ENCODE measurements at regions not wholly inside any gene's neighbourhood (a gene's known extent, or its start where the extent isn't known, plus 50 kb on each side); places are given as distances from the start of the nearest gene placed in this dataset.

GRCh38 chr6:9464583-9464982, 950.3 kb downstream of the TFAP2A start:
- ATAC-seq: no peak
- Histone ChIP-seq H3K27ac (ENCODE audit: low read length) (no peak overlapping the region), H3K4me1 (ENCODE audit: control insufficient read depth, insufficient read depth, low read length) (no peaks in the 10 kb centered on the region), H3K4me3 (ENCODE audit: low read depth in 2 of 2, low read length in 2 of 2) (no peak overlapping the region), H3K27me3 (ENCODE audit: control insufficient read depth, insufficient read depth, low read length) (no peaks in the 10 kb centered on the region), H3K9me3 (ENCODE audit: control insufficient read depth, insufficient read depth, low read depth, low read length) (0 out of 2 replicates have a peak, but pooled peaks cover 5% of the 10 kb centered on the region), H3K36me3 (ENCODE audit: control insufficient read depth, insufficient read depth, low read length) (no peaks in the 10 kb centered on the region; the same call in 1 of the 2 replicates)
- in situ Hi-C loops (cut with HindIII; ENCODE audit: low pct_unique_long_range_greater_than_20kb, low sequenced_read_pairs): no loop called here
- ChIA-PET CTCF (no interaction called here), POLR2A (no interaction called here)
- TF ChIP-seq SIN3A (IDR thresholded peaks at IDR 0.05; ENCODE audit: borderline replicate concordance, insufficient read depth, low read depth, low read length): no peak
- no peak for TF ChIP-seq TCF7L2 (IDR thresholded peaks at IDR 0.05; ENCODE audit: low read depth, low read length)
- TF ChIP-seq POLR2AphosphoS5 (IDR thresholded peaks at IDR 0.05; ENCODE audit: low read depth, low read length): no peak
- TF ChIP-seq CTCF (IDR thresholded peaks at IDR 0.05): no peak
- TF ChIP-seq REST (IDR thresholded peaks at IDR 0.05; ENCODE audit: insufficient read depth in 1 of 2, low read depth in 2 of 2, low read length in 1 of 2): no peak
- intact Hi-C loops (cut with micrococcal nuclease; ENCODE audit: unreplicated experiment): no loop called here
- BruUV-seq (replicated peaks): no TSS peak
- DNase-seq (ENCODE audit: low read depth, low spot score): no peak

- Histone ChIP-seq H3K36me3 (ENCODE audit: control insufficient read depth, insufficient read depth, low read length) (no peaks in the 10 kb centered on the region; the same call in 1 of the 2 replicates), H3K27me3 (ENCODE audit: control insufficient read depth, insufficient read depth, low read length) (no peaks in the 10 kb centered on the region), H3K9me3 (ENCODE audit: control insufficient read depth, insufficient read depth, low read depth, low read length) (peaks cover 5% of the 10 kb centered on the region; the same call in 1 of the 2 replicates), H3K4me3 (ENCODE audit: low read depth in 2 of 2, low read length in 2 of 2) (no peak overlapping the region), H3K27ac (ENCODE audit: low read length) (no peak overlapping the region), H3K4me1 (ENCODE audit: control insufficient read depth, insufficient read depth, low read length) (no peaks in the 10 kb centered on the region)
- DNase-seq (ENCODE audit: low read depth, low spot score) (no peak), ATAC-seq (no peak)
- no TSS peak for BruUV-seq (replicated peaks)
- in situ Hi-C loops (cut with HindIII; ENCODE audit: low pct_unique_long_range_greater_than_20kb, low sequenced_read_pairs): no loop called here
- TF ChIP-seq TCF7L2 (IDR thresholded peaks at IDR 0.05; ENCODE audit: low read depth, low read length) (no peak), REST (IDR thresholded peaks at IDR 0.05; ENCODE audit: insufficient read depth in 1 of 2, low read depth in 2 of 2, low read length in 1 of 2) (no peak), POLR2AphosphoS5 (IDR thresholded peaks at IDR 0.05; ENCODE audit: low read depth, low read length) (no peak)
- POLR2A ChIA-PET: no interaction called here
- intact Hi-C loops (cut with micrococcal nuclease; ENCODE audit: unreplicated experiment): no loop called here
- CTCF ChIA-PET: no interaction called here
Measured at GRCh38 chr6:9463311-9463710, 951.6 kb downstream of the TFAP2A start.

All from Panc1 (cell line).